ENCODE measurements at regions not wholly inside any gene's neighbourhood (a gene's known extent, or its start where the extent isn't known, plus 50 kb on each side); places are given as distances from the start of the nearest gene placed in this dataset.

GRCh38 chr10:23945845-23946244 is 263.1 kb upstream of the KIAA1217 start:
- 59% methylated on average over 2 of the region's 2 CpGs for WGBS

GRCh38 chr10:23951841-23952240 is 257.1 kb upstream of the KIAA1217 start:
- WGBS, result 92% methylated on average over 6 of the region's 6 CpGs
- H3K4me3 ChIP-seq, result no peak overlapping the region
- no peak for DNase-seq (ENCODE audit: low spot score in 2 of 2)

More at GRCh38 chr10:23945845-23946244, 263.1 kb upstream of the KIAA1217 start:
- Histone ChIP-seq H3K27me3 (no peaks in the 10 kb centered on the region), H3K27ac (no peak overlapping the region), H3K36me3 (no peaks in the 10 kb centered on the region), H3K4me3 (no peak overlapping the region), H3K9me3 (no peaks in the 10 kb centered on the region), H3K4me1 (no peaks in the 10 kb centered on the region)
- TF ChIP-seq POLR2A (IDR thresholded peaks at IDR 0.05) (no peak), CTCF (IDR thresholded peaks at IDR 0.05) (no peak), EP300 (IDR thresholded peaks at IDR 0.05) (no peak), POLR2AphosphoS5 (IDR thresholded peaks at IDR 0.05) (no peak)
- DNase-seq (ENCODE audit: low spot score in 2 of 2), result no peak

GRCh38 chr10:23955456-23956225 is 253.3 kb upstream of the KIAA1217 start:
- Histone ChIP-seq H3K4me1 (no peaks in the 10 kb centered on the region), H3K4me3 (no peak overlapping the region), H3K36me3 (no peaks in the 10 kb centered on the region), H3K27me3 (no peaks in the 10 kb centered on the region), H3K27ac (no peak overlapping the region), H3K9me3 (no peaks in the 10 kb centered on the region)
- WGBS, result 58% methylated on average over 10 of the region's 10 CpGs
- no peak for DNase-seq (ENCODE audit: low spot score in 2 of 2)
- TF ChIP-seq POLR2A (IDR thresholded peaks at IDR 0.05) (no peak), CTCF (IDR thresholded peaks at IDR 0.05) (no peak), POLR2AphosphoS5 (IDR thresholded peaks at IDR 0.05) (no peak), EP300 (IDR thresholded peaks at IDR 0.05) (no peak)

More at GRCh38 chr10:23951841-23952240, 257.1 kb upstream of the KIAA1217 start:
- Histone ChIP-seq H3K36me3 (no peaks in the 10 kb centered on the region), H3K9me3 (no peaks in the 10 kb centered on the region), H3K27me3 (no peaks in the 10 kb centered on the region), H3K4me1 (no peaks in the 10 kb centered on the region), H3K27ac (no peak overlapping the region)
- TF ChIP-seq POLR2A (IDR thresholded peaks at IDR 0.05), result no peak
- no peak for TF ChIP-seq POLR2AphosphoS5 (IDR thresholded peaks at IDR 0.05)
- no peak for TF ChIP-seq CTCF (IDR thresholded peaks at IDR 0.05)
- TF ChIP-seq EP300 (IDR thresholded peaks at IDR 0.05), result no peak

GRCh38 chr10:23965123-23965522 is 243.8 kb upstream of the KIAA1217 start:
- DNase-seq (ENCODE audit: low spot score in 2 of 2), result no peak
- no peak overlapping the region for H3K27ac ChIP-seq
- no peaks in the 10 kb centered on the region for H3K9me3 ChIP-seq
- no peak overlapping the region for H3K4me3 ChIP-seq
- no peaks in the 10 kb centered on the region for H3K27me3 ChIP-seq
- TF ChIP-seq EP300 (IDR thresholded peaks at IDR 0.05) (no peak), CTCF (IDR thresholded peaks at IDR 0.05) (no peak), POLR2AphosphoS5 (IDR thresholded peaks at IDR 0.05) (no peak)
- H3K4me1 ChIP-seq, result no peaks in the 10 kb centered on the region
- 83% methylated on average over 5 of the region's 5 CpGs for WGBS
- H3K36me3 ChIP-seq, result no peaks in the 10 kb centered on the region

GRCh38 chr10:23965880-23966279 is 243.1 kb upstream of the KIAA1217 start:
- H3K27ac ChIP-seq, result no peak overlapping the region

More at GRCh38 chr10:23965880-23966279, 243.1 kb upstream of the KIAA1217 start:
- WGBS, result 100% methylated on average over 1 of the region's 1 CpG
- Histone ChIP-seq H3K9me3 (no peaks in the 10 kb centered on the region), H3K4me3 (no peak overlapping the region), H3K27me3 (peaks cover 4% of the 10 kb centered on the region), H3K36me3 (no peaks in the 10 kb centered on the region), H3K4me1 (no peaks in the 10 kb centered on the region)
- TF ChIP-seq POLR2AphosphoS5 (IDR thresholded peaks at IDR 0.05), result no peak
- no peak for DNase-seq (ENCODE audit: low spot score in 2 of 2)
